ENCODE measurements at regions not wholly inside any gene's neighbourhood (a gene's known extent, or its start where the extent isn't known, plus 50 kb on each side); places are given as distances from the start of the nearest gene placed in this dataset.

- dilution Hi-C loops (cut with MboI; ENCODE audit: extremely low pct_ligation_motif_present, low sequenced_read_pairs), result no loop called here
- peaks cover 17% of the 10 kb centered on the region for H3K27me3 ChIP-seq (ENCODE audit: control insufficient read depth, extremely low read depth, insufficient read depth, low read length)
- no peak overlapping the region for H3K9ac ChIP-seq (ENCODE audit: control insufficient read depth, extremely low read depth, insufficient read depth, low read length)
These were observed 269.4 kb downstream of the TLE3 start for GRCh38 chr15:69828181-69828828.

GRCh38 chr15:69829974-69830373 is 267.7 kb downstream of the TLE3 start:
- DNase-seq (ENCODE audit: low read depth, low spot score), result no peak
- Histone ChIP-seq H2AFZ (ENCODE audit: control insufficient read depth, low read length) (no peak overlapping the region), H3K9ac (ENCODE audit: control insufficient read depth, extremely low read depth, insufficient read depth, low read length) (no peak overlapping the region), H3K27ac (ENCODE audit: control insufficient read depth, insufficient read depth, low read length) (no peak overlapping the region), H4K20me1 (ENCODE audit: control insufficient read depth, extremely low read depth, insufficient read depth, low read length) (no peaks in the 10 kb centered on the region), H3K79me2 (ENCODE audit: control insufficient read depth, insufficient read depth, low read length) (no peaks in the 10 kb centered on the region), H3K36me3 (ENCODE audit: control insufficient read depth in 2 of 2, extremely low read depth in 1 of 2, insufficient read depth in 2 of 2, low read length in 2 of 2) (no peaks in the 10 kb centered on the region), H3K27me3 (ENCODE audit: control insufficient read depth, extremely low read depth, insufficient read depth, low read length) (peaks cover 30% of the 10 kb centered on the region), H3K4me1 (ENCODE audit: control insufficient read depth, extremely low read depth, insufficient read depth, low read length) (no peaks in the 10 kb centered on the region), H3K9me3 (ENCODE audit: control insufficient read depth, low read depth, low read length) (no peaks in the 10 kb centered on the region), H3K9me1 (ENCODE audit: control insufficient read depth, extremely low read depth, insufficient read depth, low read length) (no peaks in the 10 kb centered on the region), H3K4me2 (ENCODE audit: control insufficient read depth, extremely low read depth, insufficient read depth, low read depth, low read length) (no peak overlapping the region), H3K4me3 (ENCODE audit: control insufficient read depth in 2 of 3, extremely low read depth in 1 of 3, insufficient read depth in 2 of 3, low read depth in 1 of 3, low read length in 3 of 3) (no peak overlapping the region)
- dilution Hi-C loops (cut with MboI; ENCODE audit: extremely low pct_ligation_motif_present, low sequenced_read_pairs), result no loop called here
- TF ChIP-seq, protein P1, sequence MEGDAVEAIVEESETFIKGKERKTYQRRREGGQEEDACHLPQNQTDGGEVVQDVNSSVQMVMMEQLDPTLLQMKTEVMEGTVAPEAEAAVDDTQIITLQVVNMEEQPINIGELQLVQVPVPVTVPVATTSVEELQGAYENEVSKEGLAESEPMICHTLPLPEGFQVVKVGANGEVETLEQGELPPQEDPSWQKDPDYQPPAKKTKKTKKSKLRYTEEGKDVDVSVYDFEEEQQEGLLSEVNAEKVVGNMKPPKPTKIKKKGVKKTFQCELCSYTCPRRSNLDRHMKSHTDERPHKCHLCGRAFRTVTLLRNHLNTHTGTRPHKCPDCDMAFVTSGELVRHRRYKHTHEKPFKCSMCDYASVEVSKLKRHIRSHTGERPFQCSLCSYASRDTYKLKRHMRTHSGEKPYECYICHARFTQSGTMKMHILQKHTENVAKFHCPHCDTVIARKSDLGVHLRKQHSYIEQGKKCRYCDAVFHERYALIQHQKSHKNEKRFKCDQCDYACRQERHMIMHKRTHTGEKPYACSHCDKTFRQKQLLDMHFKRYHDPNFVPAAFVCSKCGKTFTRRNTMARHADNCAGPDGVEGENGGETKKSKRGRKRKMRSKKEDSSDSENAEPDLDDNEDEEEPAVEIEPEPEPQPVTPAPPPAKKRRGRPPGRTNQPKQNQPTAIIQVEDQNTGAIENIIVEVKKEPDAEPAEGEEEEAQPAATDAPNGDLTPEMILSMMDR (optimal IDR thresholded peaks at IDR 0.05 in 1 of 3, IDR thresholded peaks at IDR 0.05 in 1 of 3, conservative IDR thresholded peaks at IDR 0.05 in 1 of 3; ENCODE audit: extremely low read depth in 1 of 3, insufficient read depth in 2 of 3, low read length in 3 of 3), result no peak
- no peak for TF ChIP-seq EZH2 (IDR thresholded peaks at IDR 0.05; ENCODE audit: low read length)
- FAIRE-seq, result no peak

More at GRCh38 chr15:69828181-69828828, 269.4 kb downstream of the TLE3 start:
- DNase-seq (ENCODE audit: low read depth, low spot score) (no peak), FAIRE-seq (no peak)
- Histone ChIP-seq H3K9me3 (ENCODE audit: control insufficient read depth, low read depth, low read length) (no peaks in the 10 kb centered on the region), H3K9me1 (ENCODE audit: control insufficient read depth, extremely low read depth, insufficient read depth, low read length) (no peaks in the 10 kb centered on the region), H3K36me3 (ENCODE audit: control insufficient read depth in 2 of 2, extremely low read depth in 1 of 2, insufficient read depth in 2 of 2, low read length in 2 of 2) (no peaks in the 10 kb centered on the region), H3K79me2 (ENCODE audit: control insufficient read depth, insufficient read depth, low read length) (no peaks in the 10 kb centered on the region), H3K27ac (ENCODE audit: control insufficient read depth, insufficient read depth, low read length) (no peak overlapping the region), H3K4me2 (ENCODE audit: control insufficient read depth, extremely low read depth, insufficient read depth, low read depth, low read length) (no peak overlapping the region), H4K20me1 (ENCODE audit: control insufficient read depth, extremely low read depth, insufficient read depth, low read length) (no peaks in the 10 kb centered on the region), H3K4me3 (ENCODE audit: control insufficient read depth in 2 of 3, extremely low read depth in 1 of 3, insufficient read depth in 2 of 3, low read depth in 1 of 3, low read length in 3 of 3) (no peak overlapping the region), H2AFZ (ENCODE audit: control insufficient read depth, low read length) (no peak overlapping the region), H3K4me1 (ENCODE audit: control insufficient read depth, extremely low read depth, insufficient read depth, low read length) (no peaks in the 10 kb centered on the region)
- TF ChIP-seq, protein P1 (optimal IDR thresholded peaks at IDR 0.05 in 1 of 3, IDR thresholded peaks at IDR 0.05 in 1 of 3, conservative IDR thresholded peaks at IDR 0.05 in 1 of 3; ENCODE audit: extremely low read depth in 1 of 3, insufficient read depth in 2 of 3, low read length in 3 of 3), result no peak
- TF ChIP-seq EZH2 (IDR thresholded peaks at IDR 0.05; ENCODE audit: low read length), result no peak

All from keratinocyte (primary cell).